ENCODE measurements at regions not wholly inside any gene's neighbourhood (a gene's known extent, or its start where the extent isn't known, plus 50 kb on each side); places are given as distances from the start of the nearest gene placed in this dataset.

GRCh38 chr2:162992828-162993227, 154.3 kb upstream of the KCNH7 start:
- H2AFZ ChIP-seq (ENCODE audit: low read length) = no peak overlapping the region
- TF ChIP-seq CTCF (conservative IDR thresholded peaks at IDR 0.05; ENCODE audit: low read length) = no peak
- TF ChIP-seq EZH2phosphoT487 (IDR thresholded peaks at IDR 0.05; ENCODE audit: borderline replicate concordance) = no peak
- no peaks in the 10 kb centered on the region for H3F3A ChIP-seq (ENCODE audit: low read depth)
- H3K4me1 ChIP-seq (ENCODE audit: insufficient read depth, low read length, poor library complexity, severe bottlenecking) = no peaks in the 10 kb centered on the region
- H3K79me2 ChIP-seq (ENCODE audit: insufficient read depth, low read length) = no peaks in the 10 kb centered on the region
- H3K4me2 ChIP-seq (ENCODE audit: low read depth, low read length, poor library complexity, severe bottlenecking) = no peak overlapping the region
- H3K4me3 ChIP-seq (ENCODE audit: low read length, poor library complexity, severe bottlenecking) = no peak overlapping the region
- H4K20me1 ChIP-seq (ENCODE audit: insufficient read depth, low read length, poor library complexity, severe bottlenecking) = no peaks in the 10 kb centered on the region
- no peaks in the 10 kb centered on the region for H3K36me3 ChIP-seq (ENCODE audit: insufficient read depth, low read length)
- H3K9ac ChIP-seq (ENCODE audit: low read depth, low read length, poor library complexity, severe bottlenecking) = no peak overlapping the region
- no peaks in the 10 kb centered on the region for H3K27me3 ChIP-seq (ENCODE audit: insufficient read depth, low read length, poor library complexity, severe bottlenecking)
- no peaks in the 10 kb centered on the region for H3K9me3 ChIP-seq (ENCODE audit: insufficient read depth, low read depth, low read length)
- H3K9me2 ChIP-seq (replicated peaks; ENCODE audit: low read depth, low read length) = no peaks in the 10 kb centered on the region

- Histone ChIP-seq H3F3A (ENCODE audit: low read depth) (no peaks in the 10 kb centered on the region), H4K20me1 (ENCODE audit: insufficient read depth, low read length, poor library complexity, severe bottlenecking) (no peaks in the 10 kb centered on the region), H2AFZ (ENCODE audit: low read length) (no peak overlapping the region), H3K9me3 (ENCODE audit: insufficient read depth, low read depth, low read length) (no peaks in the 10 kb centered on the region), H3K27me3 (ENCODE audit: insufficient read depth, low read length, poor library complexity, severe bottlenecking) (no peaks in the 10 kb centered on the region), H3K4me2 (ENCODE audit: low read depth, low read length, poor library complexity, severe bottlenecking) (no peak overlapping the region), H3K36me3 (ENCODE audit: insufficient read depth, low read length) (no peaks in the 10 kb centered on the region), H3K4me3 (ENCODE audit: low read length, poor library complexity, severe bottlenecking) (no peak overlapping the region), H3K9ac (ENCODE audit: low read depth, low read length, poor library complexity, severe bottlenecking) (no peak overlapping the region), H3K9me2 (replicated peaks; ENCODE audit: low read depth, low read length) (no peaks in the 10 kb centered on the region), H3K79me2 (ENCODE audit: insufficient read depth, low read length) (no peaks in the 10 kb centered on the region), H3K4me1 (ENCODE audit: insufficient read depth, low read length, poor library complexity, severe bottlenecking) (no peaks in the 10 kb centered on the region)
- no peak for TF ChIP-seq EZH2phosphoT487 (IDR thresholded peaks at IDR 0.05; ENCODE audit: borderline replicate concordance)
- no peak for TF ChIP-seq CTCF (conservative IDR thresholded peaks at IDR 0.05; ENCODE audit: low read length)
Observed at GRCh38 chr2:162989507-162989906, 150.9 kb upstream of the KCNH7 start.

GRCh38 chr2:162974771-162975170, 136.2 kb upstream of the KCNH7 start:
- H3K4me2 ChIP-seq (ENCODE audit: low read depth, low read length, poor library complexity, severe bottlenecking) = no peak overlapping the region
- no peaks in the 10 kb centered on the region for H4K20me1 ChIP-seq (ENCODE audit: insufficient read depth, low read length, poor library complexity, severe bottlenecking)
- H3K79me2 ChIP-seq (ENCODE audit: insufficient read depth, low read length) = no peaks in the 10 kb centered on the region
- no peak overlapping the region for H3K9ac ChIP-seq (ENCODE audit: low read depth, low read length, poor library complexity, severe bottlenecking)
- H3F3A ChIP-seq (ENCODE audit: low read depth) = no peaks in the 10 kb centered on the region
- TF ChIP-seq CTCF (conservative IDR thresholded peaks at IDR 0.05; ENCODE audit: low read length) = no peak
- no peak for TF ChIP-seq EZH2phosphoT487 (IDR thresholded peaks at IDR 0.05; ENCODE audit: borderline replicate concordance)
- no peak overlapping the region for H3K4me3 ChIP-seq (ENCODE audit: low read length, poor library complexity, severe bottlenecking)
- no peaks in the 10 kb centered on the region for H3K4me1 ChIP-seq (ENCODE audit: insufficient read depth, low read length, poor library complexity, severe bottlenecking)
- no peaks in the 10 kb centered on the region for H3K27me3 ChIP-seq (ENCODE audit: insufficient read depth, low read length, poor library complexity, severe bottlenecking)
- no peaks in the 10 kb centered on the region for H3K36me3 ChIP-seq (ENCODE audit: insufficient read depth, low read length)
- no peaks in the 10 kb centered on the region; the same call in 1 of the 2 replicates for H3K9me2 ChIP-seq (replicated peaks; ENCODE audit: low read depth, low read length)
- H3K9me3 ChIP-seq (ENCODE audit: insufficient read depth, low read depth, low read length) = no peaks in the 10 kb centered on the region
- H2AFZ ChIP-seq (ENCODE audit: low read length) = no peak overlapping the region
